HG03571 (cell line): ENCODE measurements at regions not wholly inside any gene's neighbourhood (a gene's known extent, or its start where the extent isn't known, plus 50 kb on each side); places are given as distances from the start of the nearest gene placed in this dataset.

ENCODE experiments used
- ATAC-seq: cut with Tn5 transposase; IDR thresholded peaks from one replicate; pipeline ENCODE4 v1.9.1; 2021; ENCODE audit not compliant: unreplicated experiment

GRCh38 chr1:87165177-87165576 lies 163.5 kb upstream of the LMO4 start:
- ATAC-seq, result no peak

GRCh38 chr1:87167157-87167789 lies 161.4 kb upstream of the LMO4 start:
- no peak for ATAC-seq

GRCh38 chr1:87167848-87168525 lies 160.7 kb upstream of the LMO4 start:
- ATAC-seq, result no peak

GRCh38 chr1:87169263-87169910 lies 159.3 kb upstream of the LMO4 start:
- no peak for ATAC-seq

GRCh38 chr1:87170157-87170556 lies 158.5 kb upstream of the LMO4 start:
- ATAC-seq, result no peak

GRCh38 chr1:87170931-87171598 lies 157.6 kb upstream of the LMO4 start:
- no peak for ATAC-seq

- no peak for ATAC-seq
These were observed 155.4 kb upstream of the LMO4 start for GRCh38 chr1:87173231-87173630.

- no peak for ATAC-seq
These were observed 153.9 kb upstream of the LMO4 start for GRCh38 chr1:87174724-87175245.

GRCh38 chr1:87176087-87176486 lies 152.6 kb upstream of the LMO4 start:
- ATAC-seq, result no peak

- ATAC-seq, result no peak
These were observed 152.2 kb upstream of the LMO4 start for GRCh38 chr1:87176514-87176913.

- no peak for ATAC-seq
These were observed 150.2 kb upstream of the LMO4 start for GRCh38 chr1:87178441-87178840.

GRCh38 chr1:87179076-87179810 lies 149.4 kb upstream of the LMO4 start:
- ATAC-seq, result no peak

- no peak for ATAC-seq
These were observed 148.7 kb upstream of the LMO4 start for GRCh38 chr1:87179851-87180519.

GRCh38 chr1:87180682-87181081 lies 148.0 kb upstream of the LMO4 start:
- ATAC-seq, result no peak

GRCh38 chr1:87182611-87183010 lies 146.1 kb upstream of the LMO4 start:
- no peak for ATAC-seq

- no peak for ATAC-seq
These were observed 143.6 kb upstream of the LMO4 start for GRCh38 chr1:87185077-87185476.

- no peak for ATAC-seq
These were observed 142.3 kb upstream of the LMO4 start for GRCh38 chr1:87186346-87186745.

- no peak for ATAC-seq
These were observed 140.0 kb upstream of the LMO4 start for GRCh38 chr1:87188640-87189039.

- ATAC-seq, result no peak
These were observed 138.3 kb upstream of the LMO4 start for GRCh38 chr1:87190402-87190801.

GRCh38 chr1:87191646-87192045 lies 137.0 kb upstream of the LMO4 start:
- ATAC-seq, result no peak
